T-helper 2 cell treated with Interferon-gamma antibody and Interleukin-4, amounts not matched to agents 100 ng/mL and 5 ng/mL, for 36 hours (primary cell): ENCODE measurements at regions not wholly inside any gene's neighbourhood (a gene's known extent, or its start where the extent isn't known, plus 50 kb on each side); places are given as distances from the start of the nearest gene placed in this dataset.

Source experiments
- intact Hi-C: fragments of 100-400 bp; cut with micrococcal nuclease; formaldehyde crosslinking; loops from one replicate; pipeline ENCODE4 v1.15.1; 2023

DNA sequence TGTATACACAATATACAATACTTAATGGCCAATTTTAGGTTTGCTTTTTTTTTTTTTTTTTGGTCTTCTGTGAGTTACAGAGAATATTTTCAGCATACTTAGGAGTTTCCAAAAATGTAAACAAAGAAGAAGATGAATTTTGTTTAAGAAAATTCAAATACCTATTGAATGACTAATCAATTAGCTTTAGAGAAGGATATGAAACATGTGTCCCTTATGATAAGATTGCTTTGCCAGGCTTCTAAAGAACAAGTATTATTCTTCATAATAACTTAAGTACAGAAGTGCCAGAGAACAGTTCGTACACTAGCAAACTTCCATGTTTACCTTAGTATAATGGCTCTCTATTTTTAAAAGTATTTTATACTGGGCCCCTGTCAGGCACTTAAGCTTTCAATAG lies 1191.0 kb upstream of the NCAM2 start:
- intact Hi-C loops: no loop called here

DNA sequence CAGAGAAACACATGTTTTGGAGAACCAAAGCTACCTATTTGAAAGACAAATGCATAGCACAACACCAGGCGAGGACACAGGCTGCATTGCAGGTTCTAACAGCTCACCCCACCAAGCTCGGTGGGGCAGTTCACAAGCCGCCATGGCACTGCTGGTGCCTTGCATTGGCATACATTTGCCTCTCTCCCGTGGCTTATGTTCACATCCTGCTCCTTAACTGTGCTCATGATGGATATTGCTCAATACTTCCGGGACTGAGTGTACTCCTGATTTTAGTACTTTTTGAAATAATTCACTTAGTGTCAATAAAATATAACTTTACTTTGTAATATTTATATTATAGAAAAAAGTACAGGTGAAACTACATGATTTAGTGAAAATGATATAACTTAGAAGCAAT lies 1187.4 kb upstream of the NCAM2 start:
- intact Hi-C loops: no loop called here

DNA sequence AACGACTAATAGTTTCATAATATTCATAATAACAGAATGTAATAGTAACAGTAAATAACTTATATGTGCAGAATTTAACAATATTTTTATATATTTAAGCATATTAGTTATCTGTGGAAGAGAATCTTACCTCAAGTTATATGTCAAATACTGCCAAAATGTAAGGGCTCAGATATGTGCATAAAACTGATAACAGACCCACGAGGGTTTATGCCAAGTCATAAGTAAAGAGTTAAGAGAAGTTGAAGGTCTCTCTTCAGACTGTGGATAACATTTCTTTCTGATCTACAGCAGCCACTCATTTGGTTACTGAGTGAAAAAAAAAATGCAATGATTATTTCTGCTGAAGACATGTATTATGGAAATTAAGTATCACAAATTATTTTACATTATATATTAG lies 1167.8 kb upstream of the NCAM2 start:
- intact Hi-C loops: no loop called here

DNA sequence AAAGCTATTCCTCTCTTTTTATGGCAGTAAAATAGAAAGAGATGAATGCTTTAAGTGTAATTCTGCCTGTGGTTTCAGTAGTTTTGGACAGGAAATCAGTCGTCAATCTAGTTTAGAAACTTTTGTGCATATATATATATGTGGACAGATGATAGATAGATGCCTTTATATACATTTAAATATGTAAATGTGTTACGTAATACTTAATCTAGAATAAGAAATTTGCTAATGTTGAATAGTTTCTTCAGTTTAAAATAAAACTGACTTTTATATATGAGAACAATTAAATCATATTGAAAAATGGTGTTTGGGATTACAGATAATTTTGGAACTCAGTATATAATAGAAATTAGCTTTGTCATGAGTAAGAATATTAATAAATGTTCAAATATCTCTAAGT lies 1165.7 kb upstream of the NCAM2 start:
- intact Hi-C loops: no loop called here

DNA sequence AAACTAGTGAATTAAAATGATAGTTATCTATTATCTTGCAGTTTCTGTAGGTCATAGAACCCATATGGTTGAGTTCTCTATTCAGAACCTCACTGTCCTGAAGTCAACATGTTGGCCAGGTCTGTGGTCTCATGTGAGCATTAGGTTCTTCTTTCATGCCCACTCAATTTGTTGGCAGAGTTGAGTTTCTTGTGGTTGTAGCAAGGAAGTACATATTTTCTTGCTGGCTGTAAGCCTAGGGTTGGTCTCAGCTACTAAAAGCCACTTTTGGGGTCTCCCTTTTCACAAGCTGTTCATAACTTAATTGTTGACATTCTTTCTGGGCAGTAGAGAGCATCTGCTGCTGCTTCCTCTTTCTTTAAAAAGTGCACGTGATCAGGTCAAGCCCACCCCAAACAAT lies 1165.1 kb upstream of the NCAM2 start:
- intact Hi-C loops: no loop called here

DNA sequence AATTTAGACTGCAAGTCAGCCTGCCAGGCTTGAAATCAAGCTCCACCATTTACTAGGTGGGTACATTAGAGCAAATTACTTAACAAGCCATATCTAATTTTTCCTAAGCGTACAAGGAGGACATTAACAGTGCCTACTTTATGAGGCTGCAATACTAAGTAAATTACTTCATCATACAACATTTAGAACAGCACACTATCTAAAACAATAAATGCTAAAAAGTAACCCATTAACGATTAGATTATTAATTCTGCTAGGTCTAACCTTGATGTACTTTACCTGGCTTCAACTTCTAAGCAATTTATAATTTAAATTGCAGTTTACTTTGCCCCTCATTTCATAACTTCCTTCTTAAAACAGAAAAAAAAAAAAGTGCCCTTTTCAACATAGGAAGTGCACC lies 1155.6 kb upstream of the NCAM2 start:
- intact Hi-C loops: no loop called here

DNA sequence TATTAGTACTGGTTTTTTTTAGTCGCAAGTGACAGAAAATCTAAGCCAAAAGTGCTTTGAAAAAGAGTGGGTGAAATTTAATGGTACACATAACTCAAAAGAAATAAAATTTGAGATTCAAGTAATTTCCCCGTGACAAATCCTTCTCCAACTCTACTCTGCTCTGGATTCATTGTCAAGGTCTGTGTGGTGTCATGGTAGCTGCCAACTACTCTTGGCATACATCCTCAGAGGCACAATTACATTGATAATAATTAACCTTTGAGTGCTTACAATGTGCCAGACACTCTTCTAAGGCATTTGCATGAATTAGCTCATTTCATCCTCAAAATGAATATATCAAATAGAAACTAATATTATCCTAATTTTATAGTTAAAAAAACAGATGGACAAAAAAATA lies 1153.9 kb upstream of the NCAM2 start:
- intact Hi-C loops: no loop called here

DNA sequence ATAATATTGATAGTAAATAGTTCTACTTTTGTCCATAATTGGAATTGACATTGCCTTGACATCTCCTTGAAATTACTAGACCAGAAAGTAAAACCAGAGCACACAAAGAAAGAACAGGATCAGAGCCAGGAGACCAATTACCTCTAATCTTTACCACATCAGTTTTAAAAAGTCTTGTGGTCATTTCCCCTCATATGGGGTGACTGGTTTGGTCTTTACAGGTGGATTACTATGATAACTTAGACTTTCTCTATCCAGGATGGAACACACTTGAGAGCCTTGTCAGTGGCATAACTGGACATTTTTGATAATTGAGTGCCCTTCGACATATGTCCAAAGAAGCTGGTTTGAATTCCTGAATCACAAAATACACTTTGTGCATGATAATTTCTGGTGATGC lies 1148.1 kb upstream of the NCAM2 start:
- intact Hi-C loops: no loop called here

DNA sequence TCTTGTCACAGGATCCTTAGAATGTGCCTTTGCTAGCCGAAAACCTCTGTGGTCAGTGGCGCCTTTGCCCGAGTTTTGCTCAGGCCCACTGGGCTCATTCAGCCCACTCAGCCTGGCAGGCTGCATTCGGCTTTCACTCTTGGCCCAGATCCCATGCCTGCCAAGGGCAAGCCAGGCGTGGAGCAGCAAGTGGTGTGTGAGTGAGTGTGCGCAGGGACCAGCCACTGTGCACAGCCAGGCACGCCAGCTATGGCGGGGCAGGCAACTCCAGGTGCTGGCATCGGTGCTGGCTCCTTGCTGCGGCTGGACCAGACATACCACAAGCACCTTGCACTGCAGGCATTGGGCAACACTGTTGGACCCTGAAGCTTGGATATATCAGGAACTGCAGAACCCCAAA lies 1145.1 kb upstream of the NCAM2 start:
- intact Hi-C loops: no loop called here

DNA sequence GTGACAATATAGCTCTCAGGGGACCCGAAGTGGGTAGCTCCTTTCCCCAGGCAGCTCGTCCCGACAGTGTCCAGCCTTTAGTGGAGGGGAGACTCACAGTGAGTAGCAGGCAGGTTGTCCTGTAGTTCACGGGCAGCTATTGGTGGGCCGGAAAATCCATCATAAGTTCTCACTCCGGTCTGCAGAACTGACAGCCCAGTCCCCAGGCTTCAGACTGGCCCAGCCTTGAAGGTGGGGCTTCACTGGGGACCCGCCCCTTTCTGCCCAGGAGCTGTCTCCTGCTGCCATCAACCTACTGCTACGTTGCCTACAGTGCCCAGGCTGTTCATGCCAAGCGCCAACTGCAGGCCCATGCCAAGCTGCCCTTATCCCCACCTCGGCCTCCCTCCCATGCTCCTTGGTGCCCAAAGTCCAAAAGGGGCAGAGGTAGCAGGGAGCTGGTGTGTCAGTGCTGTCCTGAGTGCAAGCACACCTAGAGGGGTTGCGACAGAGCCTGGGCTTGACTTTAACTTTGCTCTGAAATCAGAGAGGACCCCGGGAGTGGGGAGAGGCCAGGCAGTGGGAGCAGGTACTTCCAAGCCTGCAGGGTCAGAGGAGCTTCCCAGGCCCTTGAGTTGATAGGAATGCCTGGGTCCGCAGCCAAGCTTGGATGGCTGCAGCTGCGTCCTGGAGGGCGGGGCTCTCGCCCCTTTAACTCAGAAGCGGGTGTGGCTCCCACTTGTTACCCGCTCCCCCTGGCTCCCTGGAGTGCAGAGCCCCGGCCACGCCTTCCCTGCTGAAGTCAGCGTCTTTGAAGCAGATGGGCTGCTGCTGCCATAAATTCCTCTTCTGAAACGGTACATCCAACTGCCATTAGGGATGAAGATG lies 1144.3 kb upstream of the NCAM2 start:
- intact Hi-C loops: no loop called here

DNA sequence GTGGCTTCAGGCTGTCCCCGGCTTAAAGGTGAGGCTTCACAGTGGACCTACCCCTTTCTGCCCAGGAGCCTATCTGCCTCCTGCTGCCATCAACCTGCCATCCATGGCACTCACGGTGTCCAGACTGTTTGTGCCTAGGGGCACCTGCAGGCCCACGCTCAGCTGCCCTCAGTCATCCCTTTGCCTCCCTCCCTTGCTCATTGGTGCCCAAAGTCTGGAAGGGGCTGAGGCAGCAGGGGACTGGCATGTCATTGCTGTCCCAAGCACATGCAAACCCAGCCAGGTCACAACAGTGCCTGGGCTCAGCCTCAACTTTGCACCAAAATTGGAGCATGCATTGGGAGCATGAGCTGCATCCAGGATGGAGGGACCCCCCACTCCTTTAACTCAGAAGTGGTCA lies 1142.7 kb upstream of the NCAM2 start:
- intact Hi-C loops: no loop called here

DNA sequence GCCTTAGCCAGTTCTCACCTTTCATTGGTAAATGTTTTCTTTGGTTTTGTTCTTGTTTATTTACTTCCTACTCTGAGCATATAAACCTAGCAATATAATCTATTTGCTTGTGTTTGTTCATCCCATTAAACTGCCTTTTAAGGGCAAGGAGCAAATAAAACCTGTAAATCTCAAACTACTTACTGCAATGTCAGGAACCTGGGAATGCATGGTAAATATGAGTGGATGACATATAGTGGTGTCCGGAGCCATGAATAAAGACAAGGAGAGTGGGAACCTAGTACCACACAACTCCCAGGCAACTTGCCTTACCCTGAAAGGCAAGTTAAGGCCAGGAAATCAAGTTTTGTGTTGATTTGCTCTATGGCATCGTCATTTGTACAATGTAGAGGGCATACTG lies 1133.7 kb upstream of the NCAM2 start:
- intact Hi-C loops: no loop called here

DNA sequence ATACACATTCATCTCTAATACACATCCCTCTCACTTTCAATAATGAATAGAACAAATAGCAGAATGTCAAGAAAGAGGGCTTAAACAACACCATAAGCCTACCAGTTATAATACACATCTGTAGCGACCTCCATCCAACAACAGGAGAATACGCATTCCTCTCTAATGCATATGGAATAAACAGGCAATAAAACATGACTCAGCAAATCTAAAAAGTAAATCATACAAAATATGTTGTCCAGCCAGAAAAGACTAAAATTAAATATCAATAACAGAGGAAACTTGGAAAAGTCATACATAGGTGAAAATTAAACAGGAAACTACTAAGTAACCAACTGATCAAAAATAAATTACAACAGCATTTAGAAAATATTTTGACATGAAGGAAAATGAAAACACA lies 1127.5 kb upstream of the NCAM2 start:
- intact Hi-C loops: no loop called here

DNA sequence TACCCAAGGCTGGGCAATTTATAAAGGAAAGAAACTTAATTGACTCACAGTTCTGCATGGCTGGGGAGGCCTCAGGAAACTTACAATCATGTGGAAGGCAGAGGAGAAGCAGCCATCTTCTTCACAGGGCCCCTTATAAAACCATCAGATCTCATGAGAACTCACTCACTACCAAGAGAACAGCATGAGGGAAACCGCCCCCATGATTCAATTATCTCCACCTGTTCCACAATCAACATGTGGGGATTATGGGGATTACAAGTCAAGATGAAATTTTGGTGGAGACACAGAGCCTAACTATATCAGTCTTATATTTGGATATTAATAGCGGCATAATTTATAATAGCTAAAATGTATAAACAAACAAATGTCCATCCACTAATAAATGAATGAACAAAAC lies 1123.7 kb upstream of the NCAM2 start:
- intact Hi-C loops: no loop called here

DNA sequence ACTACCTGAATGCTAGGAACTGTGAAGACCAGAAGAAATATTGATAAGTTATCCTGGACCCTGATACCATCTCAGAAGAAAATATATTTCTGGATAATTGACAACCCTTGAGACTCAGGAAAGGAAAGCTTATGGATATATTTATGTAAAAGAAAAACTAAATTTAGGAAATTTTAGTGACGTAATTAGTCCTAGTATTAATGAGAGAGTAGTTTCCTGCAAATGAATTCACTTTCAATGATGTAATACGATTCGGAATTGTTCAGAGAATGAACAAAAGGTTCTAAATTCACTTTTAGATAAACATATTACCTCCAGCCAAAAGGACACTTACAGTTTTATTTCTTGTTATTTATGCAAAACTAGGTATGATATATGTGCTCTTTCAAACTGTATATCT lies 1120.1 kb upstream of the NCAM2 start:
- intact Hi-C loops: no loop called here

DNA sequence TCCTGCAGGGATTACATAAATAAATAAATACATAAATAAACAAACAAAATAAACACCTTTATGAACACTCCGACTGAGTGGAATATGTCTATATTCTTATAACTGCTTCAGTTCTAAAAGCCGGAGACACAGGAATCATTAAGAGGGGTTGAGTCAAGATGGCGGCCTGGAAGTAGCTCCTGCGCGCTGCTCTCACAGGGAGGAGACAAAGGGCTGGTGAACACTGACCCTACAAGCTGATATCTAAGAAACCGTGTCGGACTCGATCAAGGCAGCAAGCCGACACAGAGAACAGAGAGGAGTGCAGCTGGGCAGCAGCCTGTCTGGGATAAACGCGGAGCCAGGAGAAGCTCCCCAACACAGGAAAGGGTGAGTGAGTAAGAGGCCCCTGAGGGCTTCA lies 1098.6 kb upstream of the NCAM2 start:
- intact Hi-C loops: no loop called here

DNA sequence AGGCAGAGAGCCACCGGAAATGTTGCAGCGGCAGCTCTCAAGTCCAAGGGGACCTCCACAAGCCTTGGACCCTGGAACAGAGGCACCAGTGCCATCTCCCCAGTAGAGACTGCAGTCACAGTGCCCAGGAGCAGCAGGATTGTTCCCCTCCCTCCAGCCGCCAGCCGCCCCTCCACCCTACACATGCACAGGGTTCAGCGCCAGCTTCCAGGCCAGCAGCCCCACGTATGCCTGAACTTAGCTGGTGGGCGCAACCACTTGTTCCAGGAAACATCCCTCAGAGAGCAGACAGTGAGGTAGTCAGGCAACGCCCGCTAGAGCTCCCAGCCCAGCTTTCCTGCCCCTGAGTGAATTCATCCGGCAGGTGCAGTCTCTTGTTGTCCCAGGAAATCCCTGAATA lies 1098.1 kb upstream of the NCAM2 start:
- intact Hi-C loops: no loop called here

DNA sequence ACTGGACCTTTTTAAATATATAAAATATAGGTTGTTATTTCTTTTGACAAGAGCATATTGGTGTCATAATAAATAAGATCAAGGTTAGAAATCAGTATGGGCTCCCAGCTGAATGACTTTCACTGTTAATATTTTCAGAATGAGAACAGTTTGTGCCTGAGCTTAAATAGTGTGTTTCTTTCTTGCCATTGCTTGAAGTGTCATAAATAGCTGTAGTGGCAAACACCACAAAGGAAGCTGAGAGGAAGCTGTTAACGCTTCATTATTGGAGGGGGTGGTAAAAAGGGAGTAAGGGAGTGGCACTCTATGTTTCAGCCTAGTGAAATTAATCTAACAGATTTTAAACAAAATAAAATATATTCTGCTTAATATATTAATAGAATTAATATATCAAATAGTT lies 1089.8 kb upstream of the NCAM2 start:
- intact Hi-C loops: no loop called here

DNA sequence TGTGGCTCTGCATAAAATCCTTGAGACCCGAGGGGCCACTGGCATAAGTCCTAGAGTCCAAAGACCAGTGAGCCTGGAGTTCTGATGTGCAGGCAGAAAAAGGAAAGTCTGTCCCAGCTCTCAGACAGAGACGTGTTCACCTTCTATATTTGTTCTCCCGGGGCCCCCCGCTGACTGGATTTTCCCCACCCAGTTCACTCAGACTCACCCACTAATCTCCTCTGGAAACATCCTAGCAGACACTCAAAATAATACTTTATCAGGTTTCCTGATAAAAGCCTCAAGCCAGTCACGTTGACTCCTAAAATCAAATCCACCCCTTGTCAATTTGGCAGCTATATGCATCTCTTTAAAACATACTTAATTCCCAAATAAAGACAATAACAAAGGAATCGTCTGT lies 1084.2 kb upstream of the NCAM2 start:
- intact Hi-C loops: no loop called here

DNA sequence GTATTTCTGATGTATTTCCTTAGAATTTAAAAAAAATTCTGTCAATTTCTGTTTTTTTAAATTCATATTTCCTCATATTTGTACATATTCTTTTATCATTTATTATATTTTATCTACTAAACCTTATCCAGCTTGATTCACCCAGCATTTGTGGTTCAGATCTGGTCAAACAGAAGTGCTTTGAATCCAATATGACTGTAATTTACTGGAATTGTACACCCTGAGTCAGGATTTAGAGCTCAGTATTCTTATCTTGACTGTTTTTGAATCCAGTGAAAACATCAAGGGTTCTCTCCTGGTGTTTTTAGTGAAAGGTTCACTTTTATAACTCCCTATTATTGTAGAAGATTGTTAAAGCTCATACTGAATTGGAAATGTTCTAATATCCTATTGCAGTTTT lies 1077.0 kb upstream of the NCAM2 start:
- intact Hi-C loops: no loop called here

DNA sequence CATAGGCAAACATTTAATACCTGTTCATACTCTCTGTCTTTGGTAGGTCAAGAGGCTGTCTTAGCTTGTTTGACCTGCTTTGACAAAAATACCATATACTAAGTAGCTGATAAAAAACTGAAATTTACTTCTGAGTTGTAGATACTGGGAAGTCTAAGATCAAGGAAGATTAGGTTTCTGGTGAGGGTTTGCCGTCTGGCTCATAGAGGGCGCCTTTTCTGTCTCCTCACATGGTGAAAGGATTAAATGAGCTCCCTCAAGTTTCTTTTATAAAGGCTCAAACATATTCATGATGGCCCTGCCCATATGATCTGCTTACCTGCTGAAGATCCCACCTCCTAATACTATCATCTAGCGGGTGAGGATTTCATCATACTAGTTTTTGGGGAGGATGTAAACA lies 1076.1 kb upstream of the NCAM2 start:
- intact Hi-C loops: no loop called here

DNA sequence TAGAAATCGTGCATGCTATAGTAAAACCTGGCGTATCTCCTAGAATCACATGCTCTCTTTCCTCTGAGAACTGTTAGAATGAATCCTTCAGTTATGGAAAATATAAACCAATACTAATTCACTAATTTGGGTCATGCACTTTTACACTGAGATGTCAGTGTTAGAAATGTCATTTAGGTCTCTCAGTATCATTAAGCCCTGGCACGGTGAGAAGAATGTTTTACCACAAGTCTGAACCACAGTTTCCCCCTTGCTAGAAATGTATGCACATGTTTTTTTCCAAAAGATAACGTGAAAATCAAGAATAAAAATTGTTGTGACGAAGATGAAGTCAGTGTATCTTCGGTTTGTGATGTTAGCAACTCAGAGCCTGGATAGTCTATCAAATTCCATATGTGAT lies 1062.7 kb upstream of the NCAM2 start:
- intact Hi-C loops: no loop called here

DNA sequence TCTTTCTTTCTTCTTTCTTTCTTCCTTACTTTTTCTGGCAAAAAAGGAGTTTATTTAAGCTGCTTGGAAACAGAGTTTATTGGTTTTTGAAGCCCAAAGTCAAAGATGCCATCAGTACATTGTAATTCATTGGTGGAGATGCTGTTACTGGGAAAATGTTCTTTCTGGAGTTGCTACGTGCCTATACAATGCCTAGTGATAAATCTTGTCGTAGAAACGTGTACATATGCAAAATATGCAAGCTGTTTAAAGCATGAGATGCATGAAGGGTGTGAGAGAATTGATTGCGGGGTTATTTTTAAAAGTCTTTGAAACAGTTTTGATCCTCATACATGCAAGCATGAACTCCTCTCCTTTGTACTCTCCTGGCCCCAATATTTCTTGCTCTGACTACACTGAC lies 1060.6 kb upstream of the NCAM2 start:
- intact Hi-C loops: no loop called here

DNA sequence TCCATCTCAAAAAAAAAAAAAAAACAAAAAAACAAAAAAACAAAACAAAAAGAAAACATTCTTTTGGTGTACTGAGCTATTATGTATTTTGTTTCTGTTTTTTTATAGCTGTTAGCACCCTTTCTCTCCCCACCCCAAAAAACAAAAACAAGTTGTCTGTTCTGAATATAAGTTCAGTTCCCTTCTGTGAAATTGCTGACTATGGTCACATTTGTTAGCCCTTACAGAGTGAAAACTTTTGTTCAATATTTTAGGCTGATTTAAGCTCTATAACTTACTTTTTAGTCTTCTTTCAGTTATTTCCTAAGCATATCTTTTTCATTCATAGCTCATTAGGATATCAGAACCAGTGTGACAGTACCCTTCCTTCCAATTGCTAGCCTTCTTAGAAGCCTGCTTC lies 1056.6 kb upstream of the NCAM2 start:
- intact Hi-C loops: no loop called here
